Small intestine (tissue), 7 donors: ENCODE measurements at regions not wholly inside any gene's neighbourhood (a gene's known extent, or its start where the extent isn't known, plus 50 kb on each side); places are given as distances from the start of the nearest gene placed in this dataset.
"Not testable (repeated sequence)": the region's sequence is repeated elsewhere in the genome, so short reads cannot be mapped to it uniquely, and the experiment has no call there.

ENCODE experiments used
- DNase-seq, 2 donors: peaks; one replicate each; pipeline versions ENCODE4 v3.0.0 to v3.0.0-alpha.2; 2013
- FAIRE-seq: peaks from 2 replicates; lab custom pipeline; 2012; peaks lifted over from hg19 to GRCh38; lab: Jason Lieb, UNC
- H3K27ac ChIP-seq, 3 donors: one replicate each; pipeline ENCODE4 v1.5.1; 2013; ENCODE audit warnings: low read length in 2 of 3, mild to moderate bottlenecking in 2 of 3, control low read depth in 1 of 3, inconsistent platforms in 1 of 3, low read depth in 1 of 3, moderate library complexity in 1 of 3
- H3K27me3 ChIP-seq, 3 donors: one replicate each; pipeline ENCODE4 v1.6.1; 2013; ENCODE audit warnings: low read length in 3 of 3, inconsistent platforms in 1 of 3; ENCODE audit not compliant: control insufficient read depth in 3 of 3, insufficient read depth in 3 of 3
- H3K36me3 ChIP-seq, 3 donors: one replicate each; pipeline ENCODE4 v1.6.1; 2013; ENCODE audit warnings: low read length in 3 of 3, inconsistent platforms in 1 of 3, low read depth in 1 of 3, mild to moderate bottlenecking in 1 of 3, moderate library complexity in 1 of 3; ENCODE audit not compliant: control insufficient read depth in 3 of 3, insufficient read depth in 2 of 3
- H3K4me1 ChIP-seq, 3 donors: one replicate each; pipeline ENCODE4 v1.6.1; 2013; ENCODE audit warnings: low read length in 2 of 3, inconsistent platforms in 1 of 3, low read depth in 1 of 3, mild to moderate bottlenecking in 1 of 3, moderate library complexity in 1 of 3; ENCODE audit not compliant: control insufficient read depth in 3 of 3, insufficient read depth in 2 of 3
- H3K4me3 ChIP-seq, 3 donors: one replicate each; pipeline ENCODE4 v1.5.1; 2013; ENCODE audit warnings: low read length in 3 of 3, control low read depth in 1 of 3, inconsistent platforms in 1 of 3, low read depth in 1 of 3, mild to moderate bottlenecking in 1 of 3, moderate library complexity in 1 of 3
- H3K9me3 ChIP-seq, 2 donors: one replicate each; pipeline ENCODE4 v1.6.1; 2013; ENCODE audit warnings: low read depth in 1 of 2, low read length in 1 of 2; ENCODE audit not compliant: control insufficient read depth in 2 of 2, insufficient read depth in 1 of 2
- WGBS, 3 donors: extraction: QIAGEN DNeasy Blood & Tissue Kit; methylation state at CpG; one replicate each; pipeline ENCODE4 v1.1.7; 2013; 5-methylcytosine and 5-hydroxymethylcytosine counted together
- donor health status: healthy with polysubstance abuse.
- donor health status: control.
- donor health status: control.
- donor health status: Bipolar disorder and iron deficiency.
- donor health status: healthy.

GRCh38 chr11:69912161-69912910, 93.1 kb upstream of the FGF3 start:
- peaks cover 0 to 17% (median 0%) of the 10 kb centered on the region in 3 donors for H3K4me1 ChIP-seq
- 53 to 82% (median 62%) methylated on average over 20 to 22 of the region's 22 CpGs for WGBS, 3 donors
- peaks cover 0 to 5% (median 0%) of the 10 kb centered on the region in 3 donors for H3K27me3 ChIP-seq
- FAIRE-seq (no peak), DNase-seq (no peak)
- H3K27ac ChIP-seq, result no peak overlapping the region
- H3K4me3 ChIP-seq, result no peak overlapping the region
- H3K9me3 ChIP-seq, result peaks cover 0 to 4% of the 10 kb centered on the region in 2 donors
- H3K36me3 ChIP-seq, result no peaks in the 10 kb centered on the region

DNA sequence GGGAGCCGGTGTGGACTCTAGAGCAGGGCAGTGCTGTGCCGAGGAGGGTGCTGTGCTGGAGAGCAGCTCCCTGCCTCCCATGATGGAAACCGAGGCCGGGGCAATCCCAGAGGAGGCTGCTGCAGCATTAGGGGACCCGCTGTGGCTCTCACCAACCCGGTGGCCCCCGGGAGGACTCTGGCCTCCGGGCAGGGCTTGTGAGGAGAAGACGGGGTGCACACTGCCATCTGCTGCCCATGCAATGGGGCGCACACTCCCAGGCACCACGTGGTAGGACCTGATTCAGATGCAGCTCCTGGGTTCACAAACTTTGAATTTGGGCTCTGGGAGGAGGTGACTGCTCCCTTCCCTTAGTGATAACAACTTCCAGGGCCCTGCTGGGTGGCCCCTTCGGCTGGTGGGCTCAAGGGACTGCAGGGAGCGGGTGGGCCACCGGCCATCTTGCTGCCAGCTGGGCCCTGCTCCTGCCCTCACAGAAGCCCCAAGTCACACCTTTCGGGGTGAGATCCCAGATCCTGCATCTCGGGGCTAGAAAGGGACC, 93.8 kb upstream of the FGF3 start:
- Histone ChIP-seq H3K36me3 (no peaks in the 10 kb centered on the region), H3K27ac (no peak overlapping the region), H3K4me1 (peaks cover 0 to 17% (median 0%) of the 10 kb centered on the region in 3 donors), H3K27me3 (peaks cover 0 to 6% (median 0%) of the 10 kb centered on the region in 3 donors), H3K4me3 (no peak overlapping the region), H3K9me3 (peaks cover 0 to 4% of the 10 kb centered on the region in 2 donors)
- 22 to 59% (median 37%) methylated on average over 16 of the region's 16 CpGs for WGBS, 3 donors
- DNase-seq (peak; percentile 55 to 61), FAIRE-seq (no peak)

- WGBS, 3 donors, result 73 to 87% (median 74%) methylated on average over 7 to 12 of the region's 12 CpGs
- H3K27me3 ChIP-seq, result peaks cover 0 to 12% (median 0%) of the 10 kb centered on the region in 3 donors
- no peak for FAIRE-seq
These were observed 94.5 kb upstream of the FGF3 start for GRCh38 chr11:69913591-69914285.

GRCh38 chr11:69914286-69915150, 95.3 kb upstream of the FGF3 start:
- Histone ChIP-seq H3K4me3 (no peak overlapping the region), H3K27ac (no peak overlapping the region), H3K9me3 (peaks cover 0 to 4% of the 10 kb centered on the region in 2 donors), H3K36me3 (no peaks in the 10 kb centered on the region), H3K27me3 (peaks cover 0 to 12% (median 0%) of the 10 kb centered on the region in 3 donors), H3K4me1 (peaks cover 0 to 19% (median 0%) of the 10 kb centered on the region in 3 donors)
- 52 to 70% (median 61%) methylated on average over 18 of the region's 18 CpGs for WGBS, 3 donors
- DNase-seq (no peak), FAIRE-seq (no peak)

More at GRCh38 chr11:69913591-69914285, 94.5 kb upstream of the FGF3 start:
- peaks cover 0 to 4% of the 10 kb centered on the region in 2 donors for H3K9me3 ChIP-seq
- peaks cover 0 to 17% (median 0%) of the 10 kb centered on the region in 3 donors for H3K4me1 ChIP-seq
- no peak overlapping the region for H3K4me3 ChIP-seq
- no peaks in the 10 kb centered on the region for H3K36me3 ChIP-seq
- no peak for DNase-seq
- no peak overlapping the region for H3K27ac ChIP-seq

DNA sequence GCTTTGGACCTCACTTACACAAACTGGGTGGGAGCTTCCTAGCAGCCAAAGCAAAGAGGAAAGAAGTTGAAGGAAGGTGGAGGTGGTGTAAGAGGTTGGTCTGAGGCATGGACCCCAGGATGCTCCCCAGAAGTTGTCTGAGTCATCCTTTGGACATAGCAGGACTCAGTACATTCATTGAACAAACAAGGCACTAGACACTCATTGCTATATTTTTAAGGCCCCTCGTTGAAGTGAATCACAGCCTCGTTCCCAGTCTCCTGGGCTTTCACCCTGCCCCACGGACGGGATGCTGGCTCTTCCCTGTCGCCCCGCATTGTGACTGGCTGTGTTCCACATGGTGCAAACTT, 95.9 kb upstream of the FGF3 start:
- H3K27ac ChIP-seq, result peak overlapping the region in 1 of 3 donors; percentile 71
- peaks cover 0 to 16% (median 0%) of the 10 kb centered on the region in 3 donors for H3K4me1 ChIP-seq
- peaks cover 0 to 4% of the 10 kb centered on the region in 2 donors for H3K9me3 ChIP-seq
- H3K4me3 ChIP-seq, result no peak overlapping the region
- DNase-seq (no peak), FAIRE-seq (no peak)
- H3K27me3 ChIP-seq, result peaks cover 0 to 12% (median 0%) of the 10 kb centered on the region in 3 donors
- no peaks in the 10 kb centered on the region for H3K36me3 ChIP-seq
- WGBS, 3 donors, result 36 to 41% (median 36%) methylated on average over 6 of the region's 6 CpGs

GRCh38 chr11:69915501-69916250, 96.5 kb upstream of the FGF3 start:
- FAIRE-seq, result no peak
- Histone ChIP-seq H3K36me3 (no peaks in the 10 kb centered on the region), H3K27me3 (peaks cover 0 to 12% (median 0%) of the 10 kb centered on the region in 3 donors), H3K27ac (peak overlapping the region in 2 of 3 donors; percentile 58 to 71), H3K4me1 (peaks cover 0 to 16% (median 0%) of the 10 kb centered on the region in 3 donors), H3K9me3 (peaks cover 0 to 4% of the 10 kb centered on the region in 2 donors), H3K4me3 (no peak overlapping the region)
- DNase-seq, result peak; percentile 64 to 87
- 20 to 23% (median 22%) methylated on average over 18 of the region's 18 CpGs for WGBS, 3 donors

GRCh38 chr11:69916251-69916649, 97.0 kb upstream of the FGF3 start:
- Histone ChIP-seq H3K27ac (peak overlapping the region in 1 of 3 donors; percentile 58), H3K4me1 (peaks cover 0 to 16% (median 0%) of the 10 kb centered on the region in 3 donors), H3K27me3 (peaks cover 0 to 12% (median 0%) of the 10 kb centered on the region in 3 donors)
- WGBS, 3 donors, result 33 to 44% (median 34%) methylated on average over 8 of the region's 8 CpGs
- not testable (repeated sequence) for H3K4me3 ChIP-seq, FAIRE-seq, DNase-seq, H3K9me3 ChIP-seq, H3K36me3 ChIP-seq
